GM18909 (cell line): ENCODE measurements at regions not wholly inside any gene's neighbourhood (a gene's known extent, or its start where the extent isn't known, plus 50 kb on each side); places are given as distances from the start of the nearest gene placed in this dataset.
"Not testable (repeated sequence)": the region's sequence is repeated elsewhere in the genome, so short reads cannot be mapped to it uniquely, and the experiment has no call there.

Experiments used
- ATAC-seq: cut with Tn5 transposase; IDR thresholded peaks from one replicate; pipeline ENCODE4 v1.9.1; 2021; ENCODE audit warnings: mild to moderate bottlenecking; ENCODE audit not compliant: unreplicated experiment, poor library complexity

GRCh38 chr4:118410138-118410537 is 57.3 kb upstream of the PRSS12 start:
- ATAC-seq: no peak

- ATAC-seq: no peak
Observed at GRCh38 chr4:118417325-118417724, 64.5 kb upstream of the PRSS12 start.

DNA sequence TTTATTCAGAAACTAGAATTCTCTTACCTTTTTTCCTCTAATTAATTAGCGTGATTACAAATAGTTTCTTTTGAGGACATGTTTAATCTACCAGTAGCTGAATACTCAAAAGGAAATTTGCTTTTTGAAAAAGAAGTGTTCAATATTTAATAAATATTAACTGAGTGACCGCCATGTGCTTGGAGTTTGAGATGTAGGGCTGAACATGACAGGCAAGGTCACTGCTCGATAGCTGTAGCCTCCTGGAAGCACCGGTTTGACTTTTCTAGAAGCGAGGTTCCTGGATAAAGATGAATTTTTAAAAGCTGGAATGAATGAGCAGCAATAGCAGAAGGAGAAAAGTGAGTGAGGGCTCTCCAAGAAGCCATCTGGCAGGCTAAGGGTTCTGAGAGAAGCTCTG is 65.0 kb upstream of the PRSS12 start:
- ATAC-seq: not testable (repeated sequence)

DNA sequence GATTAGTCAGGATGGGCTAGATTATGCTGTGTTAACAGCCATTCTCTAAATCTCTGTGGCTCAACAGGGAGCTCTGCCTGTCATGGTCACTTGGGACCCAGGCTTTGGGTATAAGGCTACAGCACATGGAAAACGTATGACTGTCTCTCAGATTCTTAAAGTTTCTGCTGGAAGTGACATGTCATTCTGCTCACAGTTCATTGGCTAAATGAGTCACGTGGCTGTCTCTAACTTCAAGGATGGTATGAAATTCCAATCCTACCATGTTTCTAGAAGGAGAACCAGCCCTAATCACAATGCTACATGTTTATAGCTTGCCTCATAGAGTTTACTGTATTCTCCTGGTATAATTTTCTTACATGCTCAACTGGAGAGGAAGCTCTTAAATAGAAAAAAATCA is 65.6 kb upstream of the PRSS12 start:
- ATAC-seq: not testable (repeated sequence)

- ATAC-seq: not testable (repeated sequence)
Observed at GRCh38 chr4:118419626-118420025, 66.8 kb upstream of the PRSS12 start.

DNA sequence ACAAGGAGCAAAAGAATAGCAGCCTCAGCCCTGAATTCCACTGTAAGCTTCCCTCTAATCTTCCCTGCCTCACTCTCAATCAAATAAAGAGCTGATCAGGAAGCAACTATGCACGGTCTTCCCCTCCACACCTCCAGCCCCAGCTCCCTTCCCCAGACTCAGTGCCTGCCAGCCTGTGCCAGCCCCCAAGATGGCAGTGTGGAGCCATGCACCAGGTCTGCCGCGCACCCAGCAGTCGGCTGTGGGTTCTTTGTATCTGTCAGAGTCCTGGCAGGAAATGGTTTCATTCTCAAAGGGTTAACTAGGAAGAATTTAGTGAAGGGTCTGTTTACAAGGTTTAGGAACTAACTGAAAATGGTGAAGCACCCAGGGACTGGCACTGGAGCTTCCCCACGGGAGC is 71.3 kb upstream of the PRSS12 start:
- ATAC-seq: not testable (repeated sequence)

DNA sequence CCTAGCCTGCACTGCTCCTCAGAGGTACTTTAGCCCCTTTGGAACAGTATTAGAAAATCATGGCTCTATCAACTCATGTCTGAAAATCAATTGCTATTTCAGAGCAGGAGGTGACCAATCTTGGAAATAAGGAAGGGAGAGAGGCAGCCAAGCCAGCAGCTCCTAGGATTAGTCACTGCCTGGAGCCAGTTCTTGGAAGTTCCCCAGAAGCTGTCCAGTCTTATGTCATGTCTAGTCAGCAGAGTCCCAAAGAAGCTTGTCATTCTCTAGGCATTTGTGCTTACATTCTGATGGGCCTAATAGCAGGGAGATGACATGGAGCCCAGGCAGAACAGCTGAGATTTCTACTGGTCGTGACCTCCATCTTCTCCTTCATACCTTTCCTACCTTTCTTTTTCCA is 76.1 kb upstream of the PRSS12 start:
- not testable (repeated sequence) for ATAC-seq

DNA sequence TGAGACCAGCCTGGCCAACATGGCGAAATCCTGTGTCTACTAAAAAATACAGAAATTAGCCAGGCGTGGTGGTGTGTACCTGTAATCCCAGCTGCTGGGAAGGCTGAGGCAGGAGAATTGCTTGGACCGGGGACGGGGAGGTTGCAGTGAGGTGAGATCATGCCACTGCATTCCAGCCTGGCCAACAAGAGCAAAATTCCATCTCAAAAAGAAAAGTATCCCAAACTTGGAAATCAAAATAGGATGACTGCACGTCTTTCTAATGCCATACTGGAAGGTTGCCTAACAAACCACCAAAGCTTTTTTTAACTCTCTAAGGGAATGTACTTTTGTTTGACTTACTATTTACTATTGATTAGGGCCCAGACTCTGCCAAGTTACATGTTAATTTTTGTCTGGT is 79.6 kb upstream of the PRSS12 start:
- not testable (repeated sequence) for ATAC-seq

- not testable (repeated sequence) for ATAC-seq
Observed at GRCh38 chr4:118433612-118434375, 81.0 kb upstream of the PRSS12 start.

DNA sequence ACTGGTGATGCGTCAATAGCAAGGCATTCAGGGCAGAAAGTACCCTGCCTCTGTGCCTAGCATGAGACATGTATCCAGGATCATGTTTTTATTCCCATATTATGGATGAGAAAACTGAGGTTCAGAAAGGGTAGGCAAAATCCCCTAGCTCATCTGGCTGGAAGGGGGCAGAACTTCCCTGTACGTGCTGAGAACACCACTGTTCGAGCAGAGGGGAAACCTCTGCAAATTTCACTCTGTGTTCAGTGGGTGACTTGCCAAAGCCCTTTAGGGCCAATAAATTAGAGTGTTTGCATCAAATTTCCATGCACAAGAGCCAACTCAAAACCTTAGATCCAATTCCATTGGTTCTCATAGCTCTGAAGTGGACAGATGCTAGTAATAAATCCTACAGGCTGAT is 82.6 kb upstream of the PRSS12 start:
- ATAC-seq: not testable (repeated sequence)

DNA sequence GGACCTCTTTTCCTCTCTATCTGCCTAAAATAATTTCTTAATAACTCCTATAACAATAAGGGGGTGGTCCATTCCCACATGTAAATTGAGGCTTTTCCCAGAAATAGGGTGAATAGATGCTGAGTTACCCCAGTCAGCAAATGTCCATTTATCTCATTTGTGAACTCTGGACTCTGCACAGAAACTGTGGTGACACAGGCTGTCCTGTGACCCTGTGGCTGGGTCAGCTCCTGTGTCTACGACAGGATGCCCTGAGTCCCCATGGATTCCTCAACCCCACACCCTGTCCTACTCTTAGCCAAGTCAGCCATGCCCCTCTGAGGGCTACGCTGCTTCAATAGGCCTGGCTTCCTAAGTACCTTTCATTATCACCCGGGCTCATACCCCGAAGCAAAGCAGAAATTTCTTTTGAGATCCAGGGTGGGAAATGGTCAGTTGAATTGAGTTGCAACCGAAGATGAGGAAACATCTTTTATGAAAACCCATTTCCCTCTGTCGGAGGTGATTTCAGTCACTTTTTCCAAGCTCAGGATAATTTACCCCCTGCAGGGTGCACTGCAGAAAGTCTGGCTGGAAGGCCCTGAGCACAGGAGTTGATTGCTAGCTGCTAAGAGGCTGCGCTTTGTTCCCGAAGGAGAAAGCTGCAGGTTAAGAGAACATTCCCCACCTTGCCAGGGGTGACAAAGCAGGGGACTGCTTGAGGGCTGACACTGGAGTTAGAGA is 89.5 kb upstream of the PRSS12 start:
- not testable (repeated sequence) for ATAC-seq

- ATAC-seq: not testable (repeated sequence)
Observed at GRCh38 chr4:118447397-118447796, 94.6 kb upstream of the PRSS12 start.

DNA sequence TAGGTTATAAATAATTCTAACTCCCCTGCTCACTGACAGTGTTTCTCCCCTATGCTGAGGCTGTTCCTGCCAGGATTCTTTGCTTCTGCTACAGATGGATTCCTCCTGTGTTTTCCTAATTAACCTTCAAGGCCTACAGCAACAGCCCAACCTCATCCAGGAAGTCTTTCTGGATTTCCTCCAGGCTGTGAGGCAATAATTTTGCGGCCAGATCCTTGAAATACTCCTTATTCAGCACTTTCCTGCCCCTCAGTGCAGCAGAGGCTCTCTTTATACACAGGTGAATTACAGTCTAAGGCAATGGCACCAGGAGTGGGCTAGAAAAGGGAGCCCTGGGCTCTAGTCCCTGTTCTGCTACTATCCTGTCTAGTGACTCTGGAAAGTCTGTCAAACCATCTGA is 102.1 kb upstream of the PRSS12 start:
- ATAC-seq: not testable (repeated sequence)

- not testable (repeated sequence) for ATAC-seq
Observed at GRCh38 chr4:118461435-118461834, 108.6 kb upstream of the PRSS12 start.

- ATAC-seq: not testable (repeated sequence)
Observed at GRCh38 chr4:118465831-118466230, 113.0 kb upstream of the PRSS12 start.

GRCh38 chr4:118474001-118474626 is 121.3 kb upstream of the PRSS12 start:
- ATAC-seq: not testable (repeated sequence)

GRCh38 chr4:118474771-118475170 is 122.0 kb upstream of the PRSS12 start:
- ATAC-seq: not testable (repeated sequence)

DNA sequence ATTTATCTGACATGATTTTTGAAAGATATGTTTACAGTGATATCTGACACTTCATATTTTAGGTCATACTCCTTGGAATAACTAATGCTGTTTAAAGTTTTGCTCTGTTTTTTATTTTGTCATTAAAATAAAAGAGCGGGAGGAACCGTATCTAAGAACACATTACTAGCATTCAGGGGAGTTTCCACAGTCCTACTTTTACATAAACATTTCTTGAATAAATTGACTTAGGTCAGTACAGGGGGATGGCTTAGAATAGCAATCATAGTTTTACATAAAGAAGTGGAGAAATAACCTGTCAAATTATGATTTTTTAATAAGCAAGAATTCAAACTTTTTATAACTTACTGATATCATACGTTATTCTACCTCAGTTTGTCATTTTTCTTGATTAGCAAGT is 123.1 kb upstream of the PRSS12 start:
- ATAC-seq: not testable (repeated sequence)

- ATAC-seq: not testable (repeated sequence)
Observed at GRCh38 chr4:118477826-118478225, 125.0 kb upstream of the PRSS12 start.

GRCh38 chr4:118485801-118486314 is 133.1 kb upstream of the PRSS12 start:
- ATAC-seq: not testable (repeated sequence)

GRCh38 chr4:118492963-118493362 is 140.2 kb upstream of the PRSS12 start:
- ATAC-seq: not testable (repeated sequence)
